ENCODE measurements at regions not wholly inside any gene's neighbourhood (a gene's known extent, or its start where the extent isn't known, plus 50 kb on each side); places are given as distances from the start of the nearest gene placed in this dataset.
"Not testable (repeated sequence)": the region's sequence is repeated elsewhere in the genome, so short reads cannot be mapped to it uniquely, and the experiment has no call there.

DNA sequence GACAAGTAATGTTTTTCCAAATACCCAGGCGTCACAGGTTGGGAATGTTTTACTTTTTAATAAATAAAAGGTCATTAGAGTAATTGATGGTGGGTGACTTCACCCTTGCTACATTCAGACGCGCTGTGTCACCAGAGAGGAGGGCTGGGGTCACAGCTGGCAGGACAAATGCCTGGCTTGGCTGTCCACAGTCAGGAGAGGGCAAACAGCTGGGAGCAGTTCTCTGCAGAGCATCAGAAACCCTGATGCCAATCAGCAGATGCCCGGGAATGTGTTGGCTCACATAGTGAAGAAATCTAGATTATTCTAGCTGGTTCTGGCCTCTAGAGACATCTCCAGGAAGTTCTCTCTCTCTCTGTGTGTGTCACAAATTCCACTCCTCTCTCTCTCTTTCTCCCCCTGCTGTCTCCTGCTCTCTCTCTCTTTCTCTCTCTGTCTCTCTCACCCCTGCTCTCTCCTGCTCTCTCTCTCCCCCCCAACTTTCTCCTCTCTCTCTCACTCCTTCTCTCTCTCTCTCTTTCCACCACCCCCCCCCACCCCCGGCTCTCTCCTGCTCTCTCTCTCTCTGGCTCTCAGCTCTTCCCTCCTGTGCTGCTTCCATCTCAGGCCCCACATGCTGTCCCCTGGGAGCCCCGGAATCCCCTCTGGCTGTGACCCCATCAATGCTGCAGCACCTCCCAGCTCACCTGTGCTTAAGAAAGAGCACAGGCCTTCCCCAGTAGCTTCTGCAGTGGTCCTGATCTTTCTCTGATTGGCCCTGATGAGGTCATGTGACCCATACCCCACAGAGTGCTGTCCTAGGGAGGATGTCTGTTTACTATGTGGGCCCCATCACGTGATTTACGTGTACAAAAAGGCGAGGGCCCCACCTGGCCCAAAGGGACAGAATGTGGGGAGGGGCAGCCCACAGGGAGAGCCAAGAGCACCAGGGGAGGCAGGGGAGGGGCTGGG lies 331.5 kb downstream of the ADGRD1 start:
- TF ChIP-seq CTCF (IDR thresholded peaks at IDR 0.05; ENCODE audit: poor library complexity), result peak; percentile 6
- not testable (repeated sequence) for TF ChIP-seq EZH2phosphoT487 (IDR thresholded peaks at IDR 0.05; ENCODE audit: low read depth, severe bottlenecking, unreplicated experiment)
